ENCODE measurements at regions not wholly inside any gene's neighbourhood (a gene's known extent, or its start where the extent isn't known, plus 50 kb on each side); places are given as distances from the start of the nearest gene placed in this dataset.

DNA sequence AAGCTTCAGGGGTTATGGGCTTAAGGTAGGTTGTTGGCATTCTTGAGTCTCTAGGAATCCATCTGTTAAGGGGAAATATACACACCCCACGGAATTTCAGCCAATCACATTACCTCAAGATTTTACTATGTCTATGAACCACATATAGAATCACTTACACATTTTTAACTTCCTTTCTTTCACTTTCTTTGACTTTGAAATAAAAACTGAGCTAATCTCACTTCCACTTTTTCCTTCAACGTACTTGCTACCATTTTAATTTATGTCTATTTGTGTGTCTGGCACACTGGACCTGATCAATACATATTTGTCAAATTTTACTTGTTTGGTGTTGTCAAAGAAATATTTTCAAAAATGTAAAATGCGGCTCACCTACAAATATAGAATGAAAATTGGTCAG is 545.4 kb upstream of the JAG1 start:
- no peak for DNase-seq

DNA sequence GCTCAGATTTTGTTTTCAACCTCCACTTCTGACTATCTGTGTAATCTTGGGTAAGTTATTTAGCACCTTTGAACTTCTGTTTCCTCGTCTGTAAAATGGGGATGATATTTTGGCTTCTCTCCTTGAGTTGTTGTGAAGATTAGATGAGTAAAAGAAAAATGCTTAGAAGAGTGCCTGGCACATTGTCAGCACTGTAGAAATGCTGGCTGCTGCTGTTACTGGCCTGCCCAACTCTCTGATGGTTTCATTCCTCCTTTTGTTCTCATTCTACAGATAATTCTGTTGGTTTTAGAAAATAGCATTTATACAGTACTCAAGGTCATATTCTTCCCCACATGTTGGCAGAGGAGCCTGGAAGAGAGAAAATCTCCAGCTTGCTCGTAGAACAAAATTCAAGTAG is 547.2 kb upstream of the JAG1 start:
- no peak for DNase-seq

GRCh38 chr20:11222243-11222642 is 548.4 kb upstream of the JAG1 start:
- no peak for DNase-seq

GRCh38 chr20:11227602-11228001 is 553.8 kb upstream of the JAG1 start:
- DNase-seq = no peak

DNA sequence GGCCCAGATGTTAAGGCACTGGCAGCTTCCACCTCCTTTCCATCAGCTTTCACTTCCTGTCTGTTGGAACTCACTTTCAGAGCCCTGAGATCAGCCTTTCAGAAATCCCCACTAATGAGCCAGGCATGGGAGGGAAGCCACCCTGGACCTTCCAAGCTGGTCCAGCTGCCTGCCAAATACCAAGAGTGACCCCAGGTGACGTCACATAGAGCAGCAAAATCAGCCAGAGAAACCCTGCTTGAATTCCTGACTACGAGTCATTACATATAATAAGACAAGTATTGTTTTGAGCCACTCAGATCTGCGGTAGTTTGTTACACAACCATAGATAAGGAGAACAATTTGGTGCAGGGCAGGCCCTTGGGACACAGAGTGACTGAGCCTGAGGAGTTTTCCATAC is 556.0 kb upstream of the JAG1 start:
- DNase-seq = peak in 1 of 2 donors; percentile 5

GRCh38 chr20:11230999-11231398 is 557.2 kb upstream of the JAG1 start:
- DNase-seq = no peak

- DNase-seq = no peak
Observed at GRCh38 chr20:11231742-11232648, 558.2 kb upstream of the JAG1 start.

- no peak for DNase-seq
Observed at GRCh38 chr20:11232896-11233295, 559.1 kb upstream of the JAG1 start.

DNA sequence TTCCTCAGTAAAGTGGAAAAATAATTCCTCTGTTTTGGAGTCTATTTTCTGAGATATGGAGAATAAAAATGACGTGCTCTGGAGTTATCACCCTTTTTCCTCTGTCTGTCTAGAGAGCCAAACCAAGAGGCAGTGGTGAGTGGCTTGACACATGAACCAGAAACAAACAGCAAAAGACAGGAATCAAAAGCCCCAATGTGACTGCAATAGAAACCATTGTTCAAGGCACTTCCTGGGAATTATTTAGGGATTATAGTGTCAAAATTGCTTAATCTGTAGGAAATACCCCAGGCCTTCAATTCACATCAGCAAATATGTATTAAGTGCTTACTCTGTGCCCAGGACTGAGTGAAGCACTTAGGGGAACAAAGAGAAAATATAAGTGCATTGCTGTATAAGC is 560.4 kb upstream of the JAG1 start:
- DNase-seq = no peak

DNA sequence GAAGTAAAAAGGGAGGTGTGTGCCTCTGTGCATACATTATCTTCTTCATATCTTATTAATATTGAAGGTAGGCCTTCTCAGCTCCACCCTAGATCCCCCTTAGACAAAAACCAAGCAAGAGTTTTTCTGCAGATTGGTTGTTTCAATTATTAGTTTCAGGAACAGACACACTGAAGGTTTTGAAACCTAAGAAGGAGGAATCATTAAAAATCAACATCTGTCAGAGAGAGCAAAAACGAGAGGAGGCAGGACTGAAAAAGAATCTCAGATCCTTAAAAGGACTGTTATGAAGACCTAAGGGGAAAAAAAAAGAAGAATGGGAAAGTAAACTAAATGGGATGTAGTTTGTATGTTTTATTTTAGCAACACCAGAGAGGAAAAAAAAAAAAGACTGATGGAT is 560.8 kb upstream of the JAG1 start:
- DNase-seq = no peak

GRCh38 chr20:11235058-11235457 is 561.3 kb upstream of the JAG1 start:
- DNase-seq = no peak

DNA sequence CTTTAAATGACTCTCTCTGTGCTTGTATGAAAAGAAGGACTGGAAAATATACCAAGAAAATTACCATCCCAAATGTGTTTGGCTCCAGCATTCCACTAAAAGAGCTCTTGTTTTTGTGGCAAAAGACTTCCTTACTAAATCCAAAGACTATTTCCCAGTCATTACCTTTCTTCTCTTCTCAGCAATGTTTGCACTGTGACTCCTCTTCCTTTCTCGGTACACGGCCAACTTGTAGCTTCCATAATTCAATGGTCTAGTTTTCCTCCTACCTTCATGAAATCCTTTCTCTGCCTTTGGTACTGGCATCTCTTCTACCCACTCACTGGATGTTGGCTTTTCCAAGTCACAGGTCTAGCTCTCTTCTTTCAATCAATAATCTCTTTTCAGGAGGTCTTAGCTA is 568.5 kb upstream of the JAG1 start:
- DNase-seq = no peak

DNA sequence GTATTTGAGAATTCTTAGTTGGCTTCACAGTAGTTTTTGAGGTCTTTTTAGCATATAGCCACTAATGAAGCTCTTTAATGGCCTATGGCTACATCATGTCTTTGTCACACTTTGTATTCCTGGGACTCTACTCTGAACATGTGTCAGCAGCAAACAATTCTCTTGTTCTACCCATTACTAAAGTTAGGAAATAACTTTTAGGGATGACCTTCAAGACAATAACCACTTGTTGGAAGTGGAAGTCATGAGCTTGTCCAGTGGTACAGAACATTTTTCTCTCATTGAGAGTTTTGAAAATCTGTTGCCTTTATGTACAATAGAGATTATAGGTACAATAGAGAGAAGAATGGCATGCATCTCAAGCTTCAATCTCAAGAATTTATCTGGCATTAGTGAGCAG is 571.6 kb upstream of the JAG1 start:
- no peak for DNase-seq

GRCh38 chr20:11246251-11246775 is 572.5 kb upstream of the JAG1 start:
- DNase-seq = no peak

DNA sequence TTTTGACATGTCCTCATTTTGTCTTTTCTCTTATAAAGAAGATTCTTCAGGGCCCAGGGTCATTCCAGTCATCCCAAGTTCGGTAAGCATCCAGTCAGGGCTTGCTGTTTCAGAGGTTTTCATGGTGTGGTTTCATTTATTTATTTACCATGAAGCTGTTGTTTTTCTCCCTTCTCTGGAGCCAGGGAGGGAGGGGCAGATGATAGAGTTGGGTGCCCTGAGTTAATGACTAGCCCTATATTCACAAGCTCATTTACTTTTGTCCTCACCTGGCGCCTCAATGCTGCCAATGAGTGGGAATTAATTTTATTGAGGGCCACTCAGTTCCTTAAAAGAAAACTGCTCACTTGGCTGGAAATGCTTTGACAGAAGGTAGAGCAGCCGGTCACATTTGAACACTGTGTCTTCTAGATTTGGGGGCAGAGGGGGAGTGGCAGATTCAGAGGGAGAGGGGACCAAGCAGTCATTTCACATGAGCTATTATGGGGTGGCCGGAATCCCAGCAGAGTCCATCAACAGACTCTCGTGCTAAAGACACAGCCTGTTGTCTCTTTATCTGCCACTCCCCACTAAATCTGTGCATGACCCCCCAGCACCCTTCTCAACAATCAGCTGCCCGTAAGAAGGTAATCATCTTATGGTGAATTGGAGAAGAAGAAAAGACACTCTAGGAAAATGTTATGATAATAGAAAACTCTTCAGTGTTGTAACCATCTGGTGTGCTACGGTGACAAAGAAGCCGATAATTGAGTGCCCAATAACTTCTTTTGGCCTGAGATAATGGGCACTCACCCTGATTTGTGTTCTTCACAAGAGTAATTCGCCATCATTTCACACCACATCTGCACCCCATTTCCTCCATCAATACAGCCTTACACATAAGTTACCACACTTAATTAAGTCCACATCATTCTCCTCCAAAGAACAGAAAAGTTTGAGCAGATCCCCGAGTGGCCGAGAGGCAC is 573.5 kb upstream of the JAG1 start:
- DNase-seq = no peak

DNA sequence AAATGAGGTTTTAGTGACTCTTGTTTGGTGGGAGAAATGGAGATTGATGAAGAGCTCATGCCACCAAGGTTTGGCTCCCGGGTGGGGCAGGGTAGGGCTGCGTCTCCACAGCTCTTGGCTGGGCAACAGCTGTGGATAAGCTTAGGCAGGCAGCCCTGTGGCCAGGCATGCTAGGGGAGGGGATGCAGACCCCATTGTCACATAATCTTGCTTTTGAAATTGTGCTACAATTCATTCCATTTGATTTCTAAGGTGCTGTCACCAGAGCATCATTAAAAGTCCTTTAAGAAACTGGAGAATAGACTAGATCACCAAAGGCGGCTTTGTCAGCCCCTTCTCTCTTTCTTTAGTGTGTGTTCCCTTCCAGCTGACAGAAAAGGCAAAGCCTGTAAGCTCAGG is 574.2 kb upstream of the JAG1 start:
- no peak for DNase-seq

GRCh38 chr20:11248687-11249638 is 575.2 kb upstream of the JAG1 start:
- DNase-seq = peak in 1 of 2 donors; percentile 14

GRCh38 chr20:11249683-11250082 is 575.9 kb upstream of the JAG1 start:
- no peak for DNase-seq

DNA sequence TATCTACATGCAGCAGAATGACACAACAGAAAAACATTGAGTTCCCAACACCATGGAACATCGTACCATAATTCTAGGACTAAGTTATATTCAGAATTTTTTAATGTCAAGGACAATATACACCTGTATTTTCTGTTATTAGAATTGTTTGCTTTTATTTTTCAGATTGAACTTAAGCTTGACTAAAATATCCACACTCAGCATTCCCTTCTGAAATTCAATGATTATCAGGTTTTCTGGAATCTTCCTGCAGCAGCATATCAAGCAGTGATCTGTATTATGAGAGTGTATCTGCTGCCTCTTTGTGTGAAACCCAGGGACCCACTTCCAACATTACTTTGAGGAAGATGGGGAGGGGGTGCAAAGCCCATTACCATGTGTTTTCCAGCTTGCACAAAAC is 578.6 kb upstream of the JAG1 start:
- DNase-seq = no peak

DNA sequence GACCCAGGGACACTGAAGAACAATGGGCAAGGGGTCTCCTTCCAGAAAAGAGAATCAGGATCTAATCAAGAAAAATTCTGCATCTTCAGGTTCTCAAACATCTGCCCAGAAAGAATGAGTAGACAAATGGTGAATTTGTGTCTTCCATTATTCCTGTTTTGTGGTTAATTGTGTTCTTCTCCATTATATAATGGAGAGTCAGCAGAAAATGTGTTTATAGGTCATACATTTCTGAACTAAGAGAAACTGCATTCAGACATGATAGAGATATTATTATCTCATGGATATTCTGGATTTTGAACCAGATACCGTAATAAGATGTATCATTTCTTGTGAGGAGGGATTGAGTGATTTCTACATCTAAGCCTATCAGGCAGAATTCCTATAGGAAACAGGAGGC is 581.7 kb upstream of the JAG1 start:
- no peak for DNase-seq

- no peak for DNase-seq
Observed at GRCh38 chr20:11255860-11256259, 582.1 kb upstream of the JAG1 start.

DNA sequence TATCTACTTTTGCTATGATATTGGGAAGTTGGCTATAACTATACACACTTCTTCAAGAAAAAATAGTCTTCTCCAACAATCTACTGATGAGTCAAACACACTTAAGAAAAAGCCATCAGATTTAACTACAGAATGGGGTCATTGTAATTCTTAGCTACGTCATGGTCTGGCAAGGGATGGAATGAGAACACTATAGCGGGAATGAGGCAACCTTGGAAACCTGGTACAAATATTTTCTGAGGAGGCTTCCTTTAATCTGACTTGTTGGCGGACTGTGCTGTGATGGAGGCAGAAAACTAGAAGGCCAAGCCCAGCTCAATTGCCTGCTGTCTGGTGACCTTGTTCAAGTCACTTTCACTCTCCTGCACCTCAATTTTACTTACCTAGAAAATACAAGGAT is 586.8 kb upstream of the JAG1 start:
- no peak for DNase-seq
